NCI-H510A (cell line): ENCODE measurements at regions not wholly inside any gene's neighbourhood (a gene's known extent, or its start where the extent isn't known, plus 50 kb on each side); places are given as distances from the start of the nearest gene placed in this dataset.

Experiments
- DNase-seq: peaks from one replicate; lab custom pipeline; 2025; lab: John Stamatoyannopoulos, UW

DNA sequence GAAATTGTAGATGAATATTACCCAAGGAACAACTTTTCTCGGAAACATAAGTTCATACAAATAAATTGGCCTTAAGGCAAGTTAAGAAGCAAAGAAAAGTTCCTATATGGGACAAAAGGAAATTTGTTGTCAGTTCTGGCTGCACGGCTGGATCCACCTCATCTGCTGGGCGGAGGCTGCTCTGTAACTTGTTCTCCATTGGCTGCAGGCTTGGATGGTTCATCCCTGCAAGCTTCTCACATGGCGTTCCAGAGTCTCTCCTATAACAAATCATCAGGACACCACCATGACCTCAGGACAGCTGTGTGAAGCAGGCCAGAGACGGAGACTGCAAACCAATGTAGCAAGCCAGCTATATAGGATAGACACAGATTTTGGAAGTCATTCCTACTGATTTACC, 81.4 kb upstream of the DAB2 start:
- no peak for DNase-seq

- no peak for DNase-seq
Observed at GRCh38 chr5:39505791-39506190, 81.0 kb upstream of the DAB2 start.

- DNase-seq, result no peak
Observed at GRCh38 chr5:39505363-39505762, 80.6 kb upstream of the DAB2 start.

DNA sequence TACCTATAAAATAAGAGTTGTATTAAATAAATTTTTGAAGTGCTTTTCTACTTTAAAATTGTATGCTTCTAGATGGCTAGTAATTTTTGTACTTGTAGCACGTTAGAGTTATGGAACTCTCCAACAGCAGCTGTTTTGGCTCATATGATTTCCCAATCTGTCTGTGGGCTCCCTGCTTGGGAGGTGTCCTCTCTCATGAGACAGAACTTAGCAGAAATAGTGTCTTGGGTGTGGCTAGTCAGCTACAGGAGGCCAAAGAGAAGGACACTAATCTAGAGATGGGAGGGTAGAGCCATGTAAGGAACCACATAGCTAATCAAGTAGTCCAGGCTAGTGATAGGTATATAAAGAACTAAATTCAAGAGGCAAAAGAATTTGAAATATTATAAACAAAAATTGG, 78.4 kb upstream of the DAB2 start:
- DNase-seq, result no peak

GRCh38 chr5:39502704-39503103, 77.9 kb upstream of the DAB2 start:
- DNase-seq, result no peak

GRCh38 chr5:39501397-39501796, 76.6 kb upstream of the DAB2 start:
- no peak for DNase-seq

DNA sequence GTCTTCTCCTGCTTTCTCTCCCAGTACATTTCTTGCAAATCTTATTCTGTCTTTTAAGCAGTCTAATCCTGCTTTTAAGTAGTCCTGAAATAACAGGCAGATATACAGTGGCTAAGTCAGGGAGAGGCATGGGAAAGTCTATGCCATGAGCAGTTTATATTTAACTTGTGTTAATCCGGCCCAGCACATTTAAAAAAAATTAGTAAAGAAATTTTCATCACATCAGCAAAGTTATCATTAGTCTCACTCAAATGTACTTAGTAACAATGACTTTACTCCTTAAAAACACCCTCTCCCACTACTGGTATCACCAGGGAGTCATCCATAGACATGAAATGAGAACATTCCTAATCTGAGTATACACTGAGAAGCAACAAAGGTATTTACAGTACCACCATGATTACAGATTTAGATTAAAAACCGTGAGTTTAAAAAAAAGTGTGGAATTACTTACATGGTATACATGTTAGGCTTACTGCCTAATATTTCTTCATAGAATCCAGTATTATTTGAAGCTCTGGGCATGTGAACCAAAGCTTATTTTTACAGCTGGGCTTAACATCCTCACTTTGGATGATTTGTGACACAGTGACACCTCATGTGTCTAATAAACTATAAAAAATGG, 75.9 kb upstream of the DAB2 start:
- DNase-seq, result no peak

GRCh38 chr5:39498278-39498952, 73.6 kb upstream of the DAB2 start:
- no peak for DNase-seq

GRCh38 chr5:39497322-39497721, 72.5 kb upstream of the DAB2 start:
- DNase-seq, result no peak

DNA sequence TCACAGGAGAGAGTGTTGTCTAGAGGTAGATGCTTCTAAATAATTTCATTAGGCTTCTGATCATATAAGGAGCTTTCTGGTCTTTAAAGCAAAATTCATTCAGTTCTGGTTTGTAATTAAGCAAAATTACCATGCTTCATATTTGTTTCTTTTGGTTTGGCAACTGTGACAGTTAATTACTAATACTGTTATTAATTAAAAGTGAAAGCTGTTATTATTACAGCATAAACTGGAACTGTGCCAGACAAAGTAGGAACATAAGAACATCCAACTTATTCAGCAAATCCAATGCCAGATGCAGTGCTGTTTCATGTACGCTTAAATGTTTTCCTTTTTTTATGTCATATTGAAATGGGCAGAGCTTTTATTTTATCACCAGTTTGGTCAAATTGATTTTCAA, 70.4 kb upstream of the DAB2 start:
- no peak for DNase-seq

DNA sequence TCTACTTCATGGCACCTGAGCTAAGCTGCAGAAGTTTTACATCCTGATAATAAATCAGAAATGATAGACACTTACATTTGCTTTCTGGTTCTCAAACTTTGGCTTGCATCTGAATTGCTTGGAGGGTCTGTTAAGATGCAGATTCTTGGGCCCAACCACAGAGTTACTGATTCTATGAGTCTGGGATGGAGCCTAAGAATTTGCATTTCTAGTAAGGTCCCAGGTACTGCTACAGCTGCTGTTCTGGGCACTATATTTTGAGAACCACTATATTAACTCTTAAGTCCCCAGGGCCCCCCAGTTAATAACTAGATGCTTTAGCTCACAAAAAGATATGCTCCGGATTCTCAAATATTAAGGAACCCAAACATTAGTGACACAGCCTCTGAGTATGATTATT, 69.8 kb upstream of the DAB2 start:
- DNase-seq, result no peak

DNA sequence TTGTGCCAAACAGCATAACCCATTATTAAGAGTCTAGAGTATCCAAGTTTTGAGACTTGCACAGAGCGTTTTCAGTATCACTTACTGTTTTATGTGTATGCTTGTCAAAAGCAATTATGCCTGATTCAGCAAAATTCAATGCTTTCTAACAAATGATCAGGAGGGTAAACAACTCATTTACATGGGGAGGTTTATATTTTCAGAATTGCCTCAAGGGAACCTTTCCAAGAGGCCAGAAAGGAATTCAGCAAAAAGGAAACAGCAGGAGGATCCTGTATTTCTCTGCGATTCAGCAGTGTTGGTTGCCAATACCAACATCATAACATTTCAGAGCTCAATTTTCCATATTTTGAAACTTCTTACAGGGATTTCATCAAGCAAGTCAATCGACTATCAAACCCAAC, 69.3 kb upstream of the DAB2 start:
- no peak for DNase-seq

GRCh38 chr5:39491210-39491609, 66.4 kb upstream of the DAB2 start:
- DNase-seq, result no peak

GRCh38 chr5:39489263-39489662, 64.5 kb upstream of the DAB2 start:
- no peak for DNase-seq

- no peak for DNase-seq
Observed at GRCh38 chr5:39486790-39487189, 62.0 kb upstream of the DAB2 start.

- DNase-seq, result no peak
Observed at GRCh38 chr5:39486361-39486760, 61.6 kb upstream of the DAB2 start.

- no peak for DNase-seq
Observed at GRCh38 chr5:39485079-39485478, 60.3 kb upstream of the DAB2 start.

DNA sequence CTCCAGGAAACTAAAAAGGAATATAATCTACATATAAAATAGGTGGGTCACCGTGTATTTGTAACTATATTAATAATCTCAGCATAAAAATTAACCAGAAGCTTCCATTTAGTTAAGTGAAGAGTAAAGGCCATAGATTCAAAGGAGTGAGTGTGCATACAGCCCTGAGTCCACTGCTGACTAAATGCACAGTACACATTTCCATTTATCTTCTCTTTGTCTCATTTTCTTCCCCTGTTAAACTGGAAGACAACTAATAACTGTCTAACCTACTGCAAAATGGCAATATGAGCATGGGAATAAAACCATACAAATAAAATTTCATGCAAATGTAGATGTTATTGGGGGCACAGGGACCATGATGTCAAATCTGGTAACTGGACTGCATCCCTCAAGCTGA, 59.9 kb upstream of the DAB2 start:
- no peak for DNase-seq

- no peak for DNase-seq
Observed at GRCh38 chr5:39482098-39482497, 57.3 kb upstream of the DAB2 start.

DNA sequence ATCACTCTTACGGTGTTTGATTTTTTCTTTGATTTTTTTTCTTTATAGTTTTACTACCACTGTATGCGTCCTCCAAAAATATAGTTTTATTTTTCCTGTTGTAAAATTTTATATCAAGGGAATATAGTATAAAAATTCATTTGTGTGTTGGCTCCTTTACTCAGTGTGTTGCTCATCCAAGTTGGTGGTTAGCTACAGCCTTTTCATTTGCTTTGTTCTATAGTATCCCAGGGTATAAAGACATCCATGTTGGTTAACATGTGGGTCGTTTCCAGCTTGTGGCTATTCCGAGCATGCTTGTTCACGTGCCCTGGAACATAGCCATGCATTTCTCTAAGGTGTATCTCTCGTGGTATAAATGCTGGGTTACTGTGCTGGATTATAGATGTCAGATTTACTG, 54.8 kb upstream of the DAB2 start:
- no peak for DNase-seq

DNA sequence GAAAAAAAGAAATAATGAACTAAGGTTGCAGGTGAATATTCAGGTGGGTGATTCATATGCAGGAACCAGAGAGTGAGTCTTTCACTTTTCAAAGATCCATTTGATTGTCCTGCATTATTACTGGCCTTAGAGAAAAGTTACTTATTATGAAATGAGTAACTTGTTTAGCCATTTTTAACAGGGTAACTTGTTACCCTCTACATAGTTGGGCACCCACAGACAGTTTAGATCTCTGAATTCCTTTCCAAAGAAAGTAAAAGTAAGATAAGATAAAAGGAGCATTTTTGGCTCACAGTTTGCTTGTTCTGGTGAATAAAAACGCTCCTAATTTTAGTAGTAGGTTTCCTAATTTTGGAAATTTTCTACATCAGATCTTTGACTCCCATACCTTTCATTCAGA, 54.1 kb upstream of the DAB2 start:
- DNase-seq, result no peak

GRCh38 chr5:39476843-39477220, 52.1 kb upstream of the DAB2 start:
- DNase-seq, result no peak

GRCh38 chr5:39475881-39476842, 51.4 kb upstream of the DAB2 start:
- no peak for DNase-seq
